ENCODE measurements at regions not wholly inside any gene's neighbourhood (a gene's known extent, or its start where the extent isn't known, plus 50 kb on each side); places are given as distances from the start of the nearest gene placed in this dataset.

- in situ Hi-C loops (cut with MboI; ENCODE audit: low sequenced_read_pairs, unreplicated experiment) = no loop called here
- TF ChIP-seq CTCF (IDR thresholded peaks at IDR 0.05; ENCODE audit: borderline replicate concordance, control extremely low read depth, extremely low read depth, insufficient read depth, missing control alignments) = peak; percentile 16
- DNase-seq (ENCODE audit: low spot score) = peak; percentile 36
Observed at GRCh38 chr3:124620600-124621063, 109.6 kb upstream of the UMPS start.

- TF ChIP-seq CTCF (IDR thresholded peaks at IDR 0.05; ENCODE audit: borderline replicate concordance, control extremely low read depth, extremely low read depth, insufficient read depth, missing control alignments) = no peak
- DNase-seq (ENCODE audit: low spot score) = no peak
- in situ Hi-C loops (cut with MboI; ENCODE audit: low sequenced_read_pairs, unreplicated experiment) = no loop called here
Observed at GRCh38 chr3:124621498-124621897, 108.8 kb upstream of the UMPS start.

- DNase-seq (ENCODE audit: low spot score) = no peak
- TF ChIP-seq CTCF (IDR thresholded peaks at IDR 0.05; ENCODE audit: borderline replicate concordance, control extremely low read depth, extremely low read depth, insufficient read depth, missing control alignments) = no peak
- in situ Hi-C loops (cut with MboI; ENCODE audit: low sequenced_read_pairs, unreplicated experiment) = no loop called here
Observed at GRCh38 chr3:124625074-124625473, 105.2 kb upstream of the UMPS start.

GRCh38 chr3:124627501-124627908, 102.7 kb upstream of the UMPS start:
- in situ Hi-C loops (cut with MboI; ENCODE audit: low sequenced_read_pairs, unreplicated experiment) = no loop called here
- no peak for DNase-seq (ENCODE audit: low spot score)
- TF ChIP-seq CTCF (IDR thresholded peaks at IDR 0.05; ENCODE audit: borderline replicate concordance, control extremely low read depth, extremely low read depth, insufficient read depth, missing control alignments) = no peak

- in situ Hi-C loops (cut with MboI; ENCODE audit: low sequenced_read_pairs, unreplicated experiment) = no loop called here
- no peak for TF ChIP-seq CTCF (IDR thresholded peaks at IDR 0.05; ENCODE audit: borderline replicate concordance, control extremely low read depth, extremely low read depth, insufficient read depth, missing control alignments)
- DNase-seq (ENCODE audit: low spot score) = no peak
Observed at GRCh38 chr3:124628863-124629262, 101.4 kb upstream of the UMPS start.

GRCh38 chr3:124629497-124629896, 100.8 kb upstream of the UMPS start:
- in situ Hi-C loops (cut with MboI; ENCODE audit: low sequenced_read_pairs, unreplicated experiment) = no loop called here
- no peak for TF ChIP-seq CTCF (IDR thresholded peaks at IDR 0.05; ENCODE audit: borderline replicate concordance, control extremely low read depth, extremely low read depth, insufficient read depth, missing control alignments)
- no peak for DNase-seq (ENCODE audit: low spot score)

- TF ChIP-seq CTCF (IDR thresholded peaks at IDR 0.05; ENCODE audit: borderline replicate concordance, control extremely low read depth, extremely low read depth, insufficient read depth, missing control alignments) = no peak
- no peak for DNase-seq (ENCODE audit: low spot score)
- in situ Hi-C loops (cut with MboI; ENCODE audit: low sequenced_read_pairs, unreplicated experiment) = no loop called here
Observed at GRCh38 chr3:124630960-124631359, 99.3 kb upstream of the UMPS start.

Data from GM13976 (cell line).